OCI-LY1 (cell line): ENCODE measurements at regions not wholly inside any gene's neighbourhood (a gene's known extent, or its start where the extent isn't known, plus 50 kb on each side); places are given as distances from the start of the nearest gene placed in this dataset.

ENCODE experiments used
- H2AFZ ChIP-seq: fragments of 200-600 bp; sonication (generic), shearing (Covaris generic); 2 replicates; pipeline ENCODE4 v1.6.0; 2014; ENCODE audit warnings: antibody characterized with exemption, mild to moderate bottlenecking, low read length
- H3F3A ChIP-seq: fragments of 200-600 bp; sonication (generic), shearing (Covaris generic); 2 replicates; pipeline ENCODE4 v1.6.0; 2014; ENCODE audit warnings: mild to moderate bottlenecking, antibody characterized with exemption, low read length, moderate library complexity; ENCODE audit not compliant: insufficient read depth
- H3K27ac ChIP-seq: fragments of 200-600 bp; sonication (generic); 2 replicates; pipeline ENCODE4 v1.5.1; 2014; ENCODE audit warnings: low read length, mixed run types, mild to moderate bottlenecking, low read depth; ENCODE audit not compliant: poor library complexity, severe bottlenecking
- H3K27me3 ChIP-seq: fragments of 200-600 bp; sonication (generic); 2 replicates; pipeline ENCODE4 v1.6.0; 2014; ENCODE audit warnings: antibody characterized with exemption, mild to moderate bottlenecking, low read length, moderate library complexity; ENCODE audit not compliant: insufficient read depth
- H3K36me3 ChIP-seq: fragments of 200-600 bp; sonication (generic); 2 replicates; pipeline ENCODE4 v1.6.1; 2014; ENCODE audit warnings: mild to moderate bottlenecking, antibody characterized with exemption, low read length, moderate library complexity, mixed read lengths; ENCODE audit not compliant: insufficient read depth
- H3K4me1 ChIP-seq: fragments of 200-600 bp; sonication (generic); 2 replicates; pipeline ENCODE4 v1.5.1; 2014; ENCODE audit warnings: mild to moderate bottlenecking, low read length, moderate library complexity; ENCODE audit not compliant: insufficient read depth, severe bottlenecking
- H3K4me2 ChIP-seq: fragments of 200-600 bp; sonication (generic), shearing (Covaris generic); 2 replicates; pipeline ENCODE4 v1.6.1; 2014; ENCODE audit warnings: low read length
- H3K4me3 ChIP-seq: fragments of 200-600 bp; sonication (generic); 2 replicates; pipeline ENCODE4 v1.5.1; 2014; ENCODE audit warnings: low read length, low read depth, mild to moderate bottlenecking, mixed read lengths; ENCODE audit not compliant: poor library complexity, severe bottlenecking
- H3K79me2 ChIP-seq: fragments of 200-600 bp; shearing (Covaris generic); 2 replicates; pipeline ENCODE4 v1.6.1; 2016; ENCODE audit warnings: mixed run types, low read length, mixed read lengths; ENCODE audit not compliant: insufficient read depth
- H3K9ac ChIP-seq: fragments of 200-600 bp; sonication (generic), shearing (Covaris generic); 2 replicates; pipeline ENCODE4 v1.6.1; 2014; ENCODE audit warnings: mild to moderate bottlenecking, low read length, mixed read lengths
- H3K9me2 ChIP-seq: fragments of 200-600 bp; sonication (generic), shearing (Covaris generic); 2 replicates; pipeline ENCODE4 v1.6.1; 2014; ENCODE audit warnings: low read depth, mild to moderate bottlenecking, low read length, mixed read lengths
- H3K9me3 ChIP-seq: fragments of 200-600 bp; shearing (Covaris generic); 2 replicates; pipeline ENCODE4 v1.6.1; 2014; ENCODE audit warnings: low read length, mixed read lengths
- H4K20me1 ChIP-seq: fragments of 200-600 bp; sonication (generic), shearing (Covaris generic); 2 replicates; pipeline ENCODE4 v1.6.0; 2016; ENCODE audit warnings: mild to moderate bottlenecking, low read length; ENCODE audit not compliant: insufficient read depth
- CTCF ChIP-seq: fragments of 200-600 bp; sonication (generic), shearing (Covaris generic); IDR thresholded peaks from 2 replicates; pipeline ENCODE4 v1.5.1; 2017; ENCODE audit warnings: mild to moderate bottlenecking, antibody characterized with exemption, low read length, moderate library complexity, mixed read lengths
- EZH2 ChIP-seq: fragments of 200-600 bp; sonication (generic), shearing (Covaris generic); IDR thresholded peaks from 2 replicates; pipeline ENCODE4 v1.8.0; 2017; ENCODE audit warnings: borderline replicate concordance, mixed run types, mild to moderate bottlenecking, antibody characterized with exemption, low read length, moderate library complexity, mixed read lengths

GRCh38 chr13:100933841-100934240 is 259.2 kb upstream of the TMTC4 start:
- Histone ChIP-seq H2AFZ (no peak overlapping the region), H3K9ac (no peak overlapping the region), H3K9me2 (no peaks in the 10 kb centered on the region), H3K9me3 (no peaks in the 10 kb centered on the region), H3K27me3 (no peaks in the 10 kb centered on the region), H3K4me2 (no peak overlapping the region), H3K79me2 (no peaks in the 10 kb centered on the region), H3F3A (no peaks in the 10 kb centered on the region), H3K36me3 (no peaks in the 10 kb centered on the region), H4K20me1 (no peaks in the 10 kb centered on the region), H3K4me3 (no peak overlapping the region), H3K27ac (no peak overlapping the region), H3K4me1 (no peaks in the 10 kb centered on the region)
- TF ChIP-seq CTCF = no peak
- TF ChIP-seq EZH2 = no peak

DNA sequence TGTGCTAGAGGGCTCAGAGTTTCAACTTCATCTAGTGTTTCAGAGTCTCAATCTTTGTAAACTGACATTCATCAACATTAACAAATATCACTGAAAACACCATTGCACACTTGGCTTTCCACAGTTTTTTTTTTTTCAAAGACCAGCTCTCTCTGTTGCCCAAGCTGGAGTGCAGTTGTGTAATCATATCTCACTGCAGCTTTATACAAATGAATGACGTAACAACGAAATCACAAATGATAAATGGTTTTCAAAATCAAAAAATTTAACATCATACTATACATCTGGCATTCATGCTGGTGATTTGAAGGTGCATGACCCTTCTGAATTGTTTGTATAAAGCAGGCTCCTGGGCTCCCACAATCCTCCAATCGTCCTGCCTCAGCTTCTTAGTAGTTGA is 248.0 kb upstream of the TMTC4 start:
- Histone ChIP-seq H3K27me3 (no peaks in the 10 kb centered on the region), H3K9me3 (no peaks in the 10 kb centered on the region), H3K4me1 (no peaks in the 10 kb centered on the region), H3F3A (no peaks in the 10 kb centered on the region), H4K20me1 (no peaks in the 10 kb centered on the region), H3K4me2 (no peak overlapping the region), H2AFZ (no peak overlapping the region), H3K4me3 (no peak overlapping the region), H3K9me2 (no peaks in the 10 kb centered on the region), H3K79me2 (no peaks in the 10 kb centered on the region), H3K27ac (no peak overlapping the region), H3K36me3 (no peaks in the 10 kb centered on the region), H3K9ac (no peak overlapping the region)
- TF ChIP-seq CTCF (no peak), EZH2 (no peak)

- Histone ChIP-seq H4K20me1 (no peaks in the 10 kb centered on the region), H3K27me3 (no peaks in the 10 kb centered on the region), H3K27ac (no peak overlapping the region), H3K9ac (no peak overlapping the region), H3K79me2 (no peaks in the 10 kb centered on the region), H3K36me3 (no peaks in the 10 kb centered on the region), H3K4me3 (no peak overlapping the region), H3K4me2 (no peak overlapping the region), H3K9me2 (no peaks in the 10 kb centered on the region), H3K9me3 (no peaks in the 10 kb centered on the region), H3K4me1 (no peaks in the 10 kb centered on the region), H2AFZ (no peak overlapping the region), H3F3A (no peaks in the 10 kb centered on the region)
- TF ChIP-seq EZH2 (no peak), CTCF (no peak)
Observed at GRCh38 chr13:100921139-100921538, 246.5 kb upstream of the TMTC4 start.
